ENCODE measurements at regions not wholly inside any gene's neighbourhood (a gene's known extent, or its start where the extent isn't known, plus 50 kb on each side); places are given as distances from the start of the nearest gene placed in this dataset.

DNA sequence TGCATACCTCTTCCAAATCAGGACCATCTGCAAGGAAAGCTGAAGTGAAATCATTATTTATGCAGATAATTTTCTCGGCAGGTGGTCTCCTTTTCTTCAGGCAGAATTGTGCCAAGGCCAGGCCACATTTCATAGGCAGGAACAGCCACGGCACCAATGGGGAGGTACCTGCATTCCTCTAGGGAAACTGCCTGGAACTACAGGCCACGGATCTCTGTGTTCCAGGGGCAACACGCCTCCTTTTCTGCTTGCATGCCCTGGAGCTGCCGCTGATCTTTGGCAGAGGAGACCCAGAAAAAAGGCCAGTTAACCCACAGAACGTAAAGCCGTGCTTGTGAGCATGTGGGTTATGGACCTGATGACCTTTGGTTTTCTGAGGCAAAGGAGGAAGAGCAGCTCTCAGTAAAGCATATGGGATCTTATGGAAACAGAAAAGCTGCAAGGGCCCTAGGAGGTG, 111.2 kb upstream of the KIAA1217 start:
- H3K27ac ChIP-seq, result no peak overlapping the region
- no peaks in the 10 kb centered on the region for H3K9me3 ChIP-seq
- TF ChIP-seq, protein P1, sequence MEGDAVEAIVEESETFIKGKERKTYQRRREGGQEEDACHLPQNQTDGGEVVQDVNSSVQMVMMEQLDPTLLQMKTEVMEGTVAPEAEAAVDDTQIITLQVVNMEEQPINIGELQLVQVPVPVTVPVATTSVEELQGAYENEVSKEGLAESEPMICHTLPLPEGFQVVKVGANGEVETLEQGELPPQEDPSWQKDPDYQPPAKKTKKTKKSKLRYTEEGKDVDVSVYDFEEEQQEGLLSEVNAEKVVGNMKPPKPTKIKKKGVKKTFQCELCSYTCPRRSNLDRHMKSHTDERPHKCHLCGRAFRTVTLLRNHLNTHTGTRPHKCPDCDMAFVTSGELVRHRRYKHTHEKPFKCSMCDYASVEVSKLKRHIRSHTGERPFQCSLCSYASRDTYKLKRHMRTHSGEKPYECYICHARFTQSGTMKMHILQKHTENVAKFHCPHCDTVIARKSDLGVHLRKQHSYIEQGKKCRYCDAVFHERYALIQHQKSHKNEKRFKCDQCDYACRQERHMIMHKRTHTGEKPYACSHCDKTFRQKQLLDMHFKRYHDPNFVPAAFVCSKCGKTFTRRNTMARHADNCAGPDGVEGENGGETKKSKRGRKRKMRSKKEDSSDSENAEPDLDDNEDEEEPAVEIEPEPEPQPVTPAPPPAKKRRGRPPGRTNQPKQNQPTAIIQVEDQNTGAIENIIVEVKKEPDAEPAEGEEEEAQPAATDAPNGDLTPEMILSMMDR (IDR thresholded peaks at IDR 0.05), result no peak
- no peak for TF ChIP-seq POLR2A (IDR thresholded peaks at IDR 0.05)
- no peak overlapping the region for H3K4me3 ChIP-seq
- H3K36me3 ChIP-seq, result no peaks in the 10 kb centered on the region
- DNase-seq, result no peak
- no peaks in the 10 kb centered on the region for H3K4me1 ChIP-seq
- no peaks in the 10 kb centered on the region for H3K27me3 ChIP-seq

- TF ChIP-seq, protein P1 (IDR thresholded peaks at IDR 0.05), result no peak
- no peak for TF ChIP-seq POLR2A (IDR thresholded peaks at IDR 0.05)
- no peak for DNase-seq
- H3K4me3 ChIP-seq, result no peak overlapping the region
- H3K27ac ChIP-seq, result no peak overlapping the region
- no peaks in the 10 kb centered on the region for H3K27me3 ChIP-seq
- H3K36me3 ChIP-seq, result no peaks in the 10 kb centered on the region
- no peaks in the 10 kb centered on the region for H3K4me1 ChIP-seq
- no peaks in the 10 kb centered on the region for H3K9me3 ChIP-seq
These were observed 104.0 kb upstream of the KIAA1217 start for GRCh38 chr10:24104895-24105294.

- no peaks in the 10 kb centered on the region for H3K36me3 ChIP-seq
- no peaks in the 10 kb centered on the region for H3K4me1 ChIP-seq
- H3K9me3 ChIP-seq, result no peaks in the 10 kb centered on the region
- H3K27me3 ChIP-seq, result no peaks in the 10 kb centered on the region
- H3K4me3 ChIP-seq, result no peak overlapping the region
- TF ChIP-seq, protein P1 (IDR thresholded peaks at IDR 0.05), result no peak
- no peak for TF ChIP-seq POLR2A (IDR thresholded peaks at IDR 0.05)
- H3K27ac ChIP-seq, result no peak overlapping the region
- DNase-seq, result no peak
These were observed 95.0 kb upstream of the KIAA1217 start for GRCh38 chr10:24113901-24114300.

GRCh38 chr10:24114556-24114955, 94.4 kb upstream of the KIAA1217 start:
- TF ChIP-seq POLR2A (IDR thresholded peaks at IDR 0.05), result no peak
- TF ChIP-seq, protein P1 (IDR thresholded peaks at IDR 0.05), result no peak
- Histone ChIP-seq H3K36me3 (no peaks in the 10 kb centered on the region), H3K4me1 (no peaks in the 10 kb centered on the region), H3K4me3 (no peak overlapping the region), H3K9me3 (no peaks in the 10 kb centered on the region), H3K27me3 (no peaks in the 10 kb centered on the region), H3K27ac (no peak overlapping the region)
- DNase-seq, result no peak

- no peak for DNase-seq
- Histone ChIP-seq H3K4me3 (no peak overlapping the region), H3K4me1 (no peaks in the 10 kb centered on the region), H3K27ac (no peak overlapping the region), H3K27me3 (no peaks in the 10 kb centered on the region), H3K9me3 (no peaks in the 10 kb centered on the region), H3K36me3 (no peaks in the 10 kb centered on the region)
- TF ChIP-seq POLR2A (IDR thresholded peaks at IDR 0.05), result no peak
- TF ChIP-seq, protein P1 (IDR thresholded peaks at IDR 0.05), result no peak
These were observed 93.5 kb upstream of the KIAA1217 start for GRCh38 chr10:24115403-24115802.

- H3K27me3 ChIP-seq, result no peaks in the 10 kb centered on the region
- no peak overlapping the region for H3K4me3 ChIP-seq
- no peaks in the 10 kb centered on the region for H3K36me3 ChIP-seq
- H3K9me3 ChIP-seq, result no peaks in the 10 kb centered on the region
- no peaks in the 10 kb centered on the region for H3K4me1 ChIP-seq
- TF ChIP-seq POLR2A (IDR thresholded peaks at IDR 0.05), result no peak
- TF ChIP-seq, protein P1 (IDR thresholded peaks at IDR 0.05), result no peak
- DNase-seq, result no peak
- H3K27ac ChIP-seq, result no peak overlapping the region
These were observed 90.7 kb upstream of the KIAA1217 start for GRCh38 chr10:24118246-24118645.

All from Peyer's patch (tissue), 4 donors.